ENCODE measurements at regions not wholly inside any gene's neighbourhood (a gene's known extent, or its start where the extent isn't known, plus 50 kb on each side); places are given as distances from the start of the nearest gene placed in this dataset.

DNA sequence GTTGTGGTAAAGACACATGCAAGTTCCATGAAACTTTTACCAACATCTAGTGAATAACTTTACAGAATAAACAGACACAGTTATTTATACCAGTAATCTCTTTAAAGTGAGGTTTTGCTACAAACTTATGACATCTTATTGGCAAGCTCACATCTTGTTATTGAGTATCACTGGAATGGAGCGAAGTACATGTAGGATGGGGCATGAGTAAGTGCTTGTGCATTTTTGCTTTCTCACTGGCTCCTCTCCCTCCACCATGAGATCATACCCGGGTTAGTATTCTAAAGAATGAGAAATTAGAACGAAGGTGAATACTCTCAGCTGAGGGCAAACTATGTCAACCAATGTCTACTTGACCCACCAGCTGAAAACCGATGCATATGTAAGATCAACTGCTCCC lies 193.3 kb upstream of the ZNF717 start:
- intact Hi-C loops (cut with micrococcal nuclease; ENCODE audit: unreplicated experiment), result no loop called here
- no TSS peak for BruUV-seq (replicated peaks)
- TF ChIP-seq, protein P1, sequence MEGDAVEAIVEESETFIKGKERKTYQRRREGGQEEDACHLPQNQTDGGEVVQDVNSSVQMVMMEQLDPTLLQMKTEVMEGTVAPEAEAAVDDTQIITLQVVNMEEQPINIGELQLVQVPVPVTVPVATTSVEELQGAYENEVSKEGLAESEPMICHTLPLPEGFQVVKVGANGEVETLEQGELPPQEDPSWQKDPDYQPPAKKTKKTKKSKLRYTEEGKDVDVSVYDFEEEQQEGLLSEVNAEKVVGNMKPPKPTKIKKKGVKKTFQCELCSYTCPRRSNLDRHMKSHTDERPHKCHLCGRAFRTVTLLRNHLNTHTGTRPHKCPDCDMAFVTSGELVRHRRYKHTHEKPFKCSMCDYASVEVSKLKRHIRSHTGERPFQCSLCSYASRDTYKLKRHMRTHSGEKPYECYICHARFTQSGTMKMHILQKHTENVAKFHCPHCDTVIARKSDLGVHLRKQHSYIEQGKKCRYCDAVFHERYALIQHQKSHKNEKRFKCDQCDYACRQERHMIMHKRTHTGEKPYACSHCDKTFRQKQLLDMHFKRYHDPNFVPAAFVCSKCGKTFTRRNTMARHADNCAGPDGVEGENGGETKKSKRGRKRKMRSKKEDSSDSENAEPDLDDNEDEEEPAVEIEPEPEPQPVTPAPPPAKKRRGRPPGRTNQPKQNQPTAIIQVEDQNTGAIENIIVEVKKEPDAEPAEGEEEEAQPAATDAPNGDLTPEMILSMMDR (IDR thresholded peaks at IDR 0.05), result no peak
- TF ChIP-seq, protein P2, sequence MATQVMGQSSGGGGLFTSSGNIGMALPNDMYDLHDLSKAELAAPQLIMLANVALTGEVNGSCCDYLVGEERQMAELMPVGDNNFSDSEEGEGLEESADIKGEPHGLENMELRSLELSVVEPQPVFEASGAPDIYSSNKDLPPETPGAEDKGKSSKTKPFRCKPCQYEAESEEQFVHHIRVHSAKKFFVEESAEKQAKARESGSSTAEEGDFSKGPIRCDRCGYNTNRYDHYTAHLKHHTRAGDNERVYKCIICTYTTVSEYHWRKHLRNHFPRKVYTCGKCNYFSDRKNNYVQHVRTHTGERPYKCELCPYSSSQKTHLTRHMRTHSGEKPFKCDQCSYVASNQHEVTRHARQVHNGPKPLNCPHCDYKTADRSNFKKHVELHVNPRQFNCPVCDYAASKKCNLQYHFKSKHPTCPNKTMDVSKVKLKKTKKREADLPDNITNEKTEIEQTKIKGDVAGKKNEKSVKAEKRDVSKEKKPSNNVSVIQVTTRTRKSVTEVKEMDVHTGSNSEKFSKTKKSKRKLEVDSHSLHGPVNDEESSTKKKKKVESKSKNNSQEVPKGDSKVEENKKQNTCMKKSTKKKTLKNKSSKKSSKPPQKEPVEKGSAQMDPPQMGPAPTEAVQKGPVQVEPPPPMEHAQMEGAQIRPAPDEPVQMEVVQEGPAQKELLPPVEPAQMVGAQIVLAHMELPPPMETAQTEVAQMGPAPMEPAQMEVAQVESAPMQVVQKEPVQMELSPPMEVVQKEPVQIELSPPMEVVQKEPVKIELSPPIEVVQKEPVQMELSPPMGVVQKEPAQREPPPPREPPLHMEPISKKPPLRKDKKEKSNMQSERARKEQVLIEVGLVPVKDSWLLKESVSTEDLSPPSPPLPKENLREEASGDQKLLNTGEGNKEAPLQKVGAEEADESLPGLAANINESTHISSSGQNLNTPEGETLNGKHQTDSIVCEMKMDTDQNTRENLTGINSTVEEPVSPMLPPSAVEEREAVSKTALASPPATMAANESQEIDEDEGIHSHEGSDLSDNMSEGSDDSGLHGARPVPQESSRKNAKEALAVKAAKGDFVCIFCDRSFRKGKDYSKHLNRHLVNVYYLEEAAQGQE (IDR thresholded peaks at IDR 0.05; ENCODE audit: insufficient read depth in 1 of 2, low read depth in 2 of 2, low read length in 1 of 2), result no peak
- no peak for TF ChIP-seq SIN3A (IDR thresholded peaks at IDR 0.05; ENCODE audit: borderline replicate concordance, insufficient read depth, low read depth, low read length)
- TF ChIP-seq TCF7L2 (IDR thresholded peaks at IDR 0.05; ENCODE audit: low read depth, low read length), result no peak
- no peak for TF ChIP-seq POLR2AphosphoS5 (IDR thresholded peaks at IDR 0.05; ENCODE audit: low read depth, low read length)
- Histone ChIP-seq H3K4me1 (ENCODE audit: control insufficient read depth, insufficient read depth, low read length) (no peaks in the 10 kb centered on the region), H3K27me3 (ENCODE audit: control insufficient read depth, insufficient read depth, low read length) (no peaks in the 10 kb centered on the region), H3K27ac (ENCODE audit: low read length) (no peak overlapping the region), H3K9me3 (ENCODE audit: control insufficient read depth, insufficient read depth, low read depth, low read length) (no peaks in the 10 kb centered on the region; the same call in 1 of the 2 replicates), H3K4me3 (ENCODE audit: low read depth in 2 of 2, low read length in 2 of 2) (no peak overlapping the region), H3K36me3 (ENCODE audit: control insufficient read depth, insufficient read depth, low read length) (no peaks in the 10 kb centered on the region)
- POLR2A ChIA-PET, result no interaction called here
- CTCF ChIA-PET, result no interaction called here
- in situ Hi-C loops (cut with HindIII; ENCODE audit: low pct_unique_long_range_greater_than_20kb, low sequenced_read_pairs), result no loop called here
- DNase-seq (ENCODE audit: low read depth, low spot score) (no peak), ATAC-seq (no peak)

DNA sequence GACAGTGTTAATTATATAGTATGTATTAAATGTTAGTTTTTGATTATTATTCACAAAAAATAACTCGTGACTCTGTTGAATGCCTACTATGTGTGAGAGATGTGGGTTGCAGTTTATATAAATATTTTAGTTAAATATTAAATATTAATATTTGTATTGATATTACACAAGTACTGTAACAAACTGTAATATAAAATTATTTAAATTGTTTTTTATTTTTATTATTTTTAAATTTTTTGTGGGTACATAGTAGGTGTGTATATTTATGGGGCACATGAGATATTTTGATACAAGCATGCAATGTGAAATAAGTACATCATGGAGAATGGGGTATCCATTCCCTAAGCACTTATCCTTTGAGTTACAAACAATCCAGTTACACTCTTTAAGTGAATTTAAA lies 196.1 kb upstream of the ZNF717 start:
- TF ChIP-seq SIN3A (IDR thresholded peaks at IDR 0.05; ENCODE audit: borderline replicate concordance, insufficient read depth, low read depth, low read length), result no peak
- BruUV-seq (replicated peaks), result no TSS peak
- no peaks in the 10 kb centered on the region; the same call in 1 of the 2 replicates for H3K9me3 ChIP-seq (ENCODE audit: control insufficient read depth, insufficient read depth, low read depth, low read length)
- no peaks in the 10 kb centered on the region for H3K27me3 ChIP-seq (ENCODE audit: control insufficient read depth, insufficient read depth, low read length)
- H3K27ac ChIP-seq (ENCODE audit: low read length), result no peak overlapping the region
- ATAC-seq (no peak), DNase-seq (ENCODE audit: low read depth, low spot score) (no peak)
- POLR2A ChIA-PET, result no interaction called here
- no peaks in the 10 kb centered on the region for H3K36me3 ChIP-seq (ENCODE audit: control insufficient read depth, insufficient read depth, low read length)
- no peaks in the 10 kb centered on the region for H3K4me1 ChIP-seq (ENCODE audit: control insufficient read depth, insufficient read depth, low read length)
- in situ Hi-C loops (cut with HindIII; ENCODE audit: low pct_unique_long_range_greater_than_20kb, low sequenced_read_pairs), result no loop called here
- CTCF ChIA-PET, result no interaction called here
- H3K4me3 ChIP-seq (ENCODE audit: low read depth in 2 of 2, low read length in 2 of 2), result no peak overlapping the region
- intact Hi-C loops (cut with micrococcal nuclease; ENCODE audit: unreplicated experiment), result no loop called here

- ATAC-seq (no peak), DNase-seq (ENCODE audit: low read depth, low spot score) (no peak)
- in situ Hi-C loops (cut with HindIII; ENCODE audit: low pct_unique_long_range_greater_than_20kb, low sequenced_read_pairs) (no loop called here), intact Hi-C loops (cut with micrococcal nuclease; ENCODE audit: unreplicated experiment) (no loop called here)
- Histone ChIP-seq H3K4me1 (ENCODE audit: control insufficient read depth, insufficient read depth, low read length) (no peaks in the 10 kb centered on the region), H3K27me3 (ENCODE audit: control insufficient read depth, insufficient read depth, low read length) (no peaks in the 10 kb centered on the region), H3K36me3 (ENCODE audit: control insufficient read depth, insufficient read depth, low read length) (no peaks in the 10 kb centered on the region), H3K27ac (ENCODE audit: low read length) (no peak overlapping the region), H3K4me3 (ENCODE audit: low read depth in 2 of 2, low read length in 2 of 2) (no peak overlapping the region), H3K9me3 (ENCODE audit: control insufficient read depth, insufficient read depth, low read depth, low read length) (no peaks in the 10 kb centered on the region; the same call in 1 of the 2 replicates)
- POLR2A ChIA-PET, result interaction anchor here (0.7 kb wide), 1 partner anchor 277 kb away, joined by 3 read pairs; no protein-coding TSS in a partner anchor
- BruUV-seq (replicated peaks), result no TSS peak
- CTCF ChIA-PET, result no interaction called here
- TF ChIP-seq, protein P1 (IDR thresholded peaks at IDR 0.05), result no peak
- TF ChIP-seq SIN3A (IDR thresholded peaks at IDR 0.05; ENCODE audit: borderline replicate concordance, insufficient read depth, low read depth, low read length) (no peak), TCF7L2 (IDR thresholded peaks at IDR 0.05; ENCODE audit: low read depth, low read length) (no peak), POLR2AphosphoS5 (IDR thresholded peaks at IDR 0.05; ENCODE audit: low read depth, low read length) (no peak)
- TF ChIP-seq, protein P2 (IDR thresholded peaks at IDR 0.05; ENCODE audit: insufficient read depth in 1 of 2, low read depth in 2 of 2, low read length in 1 of 2), result no peak
Measured at GRCh38 chr3:75982151-75982550, 196.8 kb upstream of the ZNF717 start.

Measured in Panc1 (cell line).